ENCODE measurements at regions not wholly inside any gene's neighbourhood (a gene's known extent, or its start where the extent isn't known, plus 50 kb on each side); places are given as distances from the start of the nearest gene placed in this dataset.

DNA sequence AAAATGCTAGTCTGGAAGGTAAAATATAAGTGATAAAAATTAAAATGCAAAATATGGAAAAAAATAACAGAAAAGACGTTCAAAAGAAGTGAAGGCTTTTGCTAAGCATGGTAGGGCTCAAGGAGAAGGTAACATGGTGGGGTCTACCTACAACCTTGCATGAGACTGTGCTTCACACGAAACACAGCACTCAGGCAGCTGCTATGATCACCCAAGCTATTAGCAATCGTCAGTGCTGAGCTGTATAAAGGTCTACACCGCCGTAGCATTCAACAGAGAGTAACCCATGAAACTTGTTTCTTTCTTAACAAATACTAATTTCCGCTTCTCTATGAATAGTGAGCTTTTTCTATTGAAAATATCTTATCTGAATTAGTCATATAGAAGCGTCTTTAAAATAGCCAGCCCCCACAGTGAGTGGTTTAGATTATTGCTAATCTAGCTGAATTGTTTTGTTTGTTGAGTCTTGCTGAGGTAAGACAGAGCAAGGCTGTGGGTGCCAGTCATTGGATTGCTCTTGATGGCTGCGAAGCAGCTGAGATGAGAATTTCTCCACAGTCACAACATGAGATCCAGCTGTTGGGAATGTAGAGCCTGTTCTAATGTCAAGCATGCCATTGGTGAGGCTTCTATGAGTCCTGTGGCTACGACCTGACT is 230.0 kb downstream of the KLF13 start:
- no peak for DNase-seq

- no peak for DNase-seq
These were observed 231.3 kb downstream of the KLF13 start for GRCh38 chr15:31557899-31558298.

DNA sequence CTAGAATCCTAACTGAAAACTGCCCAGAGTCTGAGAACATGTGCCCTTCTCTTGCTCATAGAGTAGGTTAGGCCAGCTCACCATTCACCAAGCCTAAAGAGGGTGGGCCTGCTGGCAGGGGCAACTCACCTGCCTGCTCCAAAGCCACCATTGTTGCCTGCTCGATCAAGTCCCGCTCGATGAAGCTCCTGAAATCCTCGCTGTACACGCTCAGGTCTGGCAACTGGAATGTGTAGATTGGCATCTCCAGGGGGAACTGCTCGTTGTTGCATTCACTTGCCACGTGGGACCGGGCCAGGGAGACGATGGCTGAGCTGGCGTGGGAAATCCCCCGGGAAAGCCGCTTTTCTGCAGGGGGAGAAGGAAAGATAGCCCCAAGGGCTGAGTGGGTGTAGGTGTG is 232.2 kb downstream of the KLF13 start:
- no peak for DNase-seq

GRCh38 chr15:31559786-31560185 is 233.2 kb downstream of the KLF13 start:
- no peak for DNase-seq

GRCh38 chr15:31560643-31561042 is 234.0 kb downstream of the KLF13 start:
- no peak for DNase-seq

- DNase-seq: no peak
These were observed 234.5 kb downstream of the KLF13 start for GRCh38 chr15:31561156-31561555.

DNA sequence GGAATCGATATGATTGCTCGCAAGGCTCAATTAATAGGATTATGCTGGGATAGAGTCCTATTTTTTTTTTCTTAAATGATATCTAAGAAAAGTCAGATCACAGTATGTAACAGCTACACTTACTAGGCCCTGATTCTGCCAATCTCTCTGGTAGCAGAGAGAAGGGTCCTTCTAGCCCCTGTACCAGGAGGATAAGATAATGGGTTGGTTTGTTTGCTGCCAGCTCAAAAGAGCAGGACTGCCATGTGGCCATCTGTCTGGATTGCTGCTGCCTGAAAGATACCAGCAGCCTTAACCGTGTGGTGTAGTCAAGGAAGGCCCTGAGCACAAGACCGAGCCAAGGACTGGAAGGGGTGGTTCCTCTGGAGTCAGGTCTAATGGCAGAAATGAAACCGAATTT is 236.4 kb downstream of the KLF13 start:
- DNase-seq: no peak

DNA sequence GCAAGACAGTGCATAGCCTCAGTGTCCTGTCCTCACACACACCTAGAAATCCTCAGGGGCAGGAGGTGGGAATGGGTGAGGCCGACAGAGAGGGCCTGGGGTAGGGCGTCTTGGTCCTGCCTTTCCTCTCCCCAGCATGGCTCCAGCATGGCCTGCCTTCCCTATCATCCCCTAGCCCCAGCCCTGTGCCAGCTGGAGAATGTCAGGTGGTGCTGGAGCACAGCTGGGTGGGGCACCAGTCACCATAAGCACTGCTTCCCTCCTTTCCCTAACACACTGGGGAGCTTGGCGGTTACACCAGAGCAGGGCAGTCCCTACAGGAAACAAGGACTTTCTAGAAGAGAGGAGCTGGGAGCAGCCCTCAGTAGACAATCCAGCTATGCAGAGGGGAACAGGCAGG is 236.8 kb downstream of the KLF13 start:
- DNase-seq: no peak

- DNase-seq: no peak
These were observed 241.2 kb downstream of the KLF13 start for GRCh38 chr15:31567861-31568260.

DNA sequence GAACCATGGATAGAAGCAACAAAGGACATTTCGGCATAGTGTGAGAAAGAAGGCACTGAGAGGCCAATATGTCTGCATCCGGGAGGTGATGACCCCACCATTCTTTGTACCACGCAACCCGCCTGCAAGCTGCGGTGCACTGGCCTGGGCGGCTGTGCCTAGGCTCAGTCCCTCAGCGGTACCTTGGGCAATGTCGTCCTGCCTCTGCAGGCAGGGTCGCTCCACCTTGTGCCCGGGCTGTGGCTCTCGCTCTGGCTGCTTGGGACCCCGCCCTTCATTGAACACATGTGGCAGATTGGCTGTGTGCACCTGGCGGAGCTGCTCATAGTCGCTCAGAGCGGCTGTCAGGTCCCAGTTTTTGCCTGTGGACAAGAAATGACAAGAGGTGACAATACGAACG is 243.2 kb downstream of the KLF13 start:
- no peak for DNase-seq

- DNase-seq: no peak
These were observed 244.0 kb downstream of the KLF13 start for GRCh38 chr15:31570591-31570990.

- no peak for DNase-seq
These were observed 245.0 kb downstream of the KLF13 start for GRCh38 chr15:31571676-31572075.

GRCh38 chr15:31573759-31574158 is 247.1 kb downstream of the KLF13 start:
- DNase-seq: no peak

DNA sequence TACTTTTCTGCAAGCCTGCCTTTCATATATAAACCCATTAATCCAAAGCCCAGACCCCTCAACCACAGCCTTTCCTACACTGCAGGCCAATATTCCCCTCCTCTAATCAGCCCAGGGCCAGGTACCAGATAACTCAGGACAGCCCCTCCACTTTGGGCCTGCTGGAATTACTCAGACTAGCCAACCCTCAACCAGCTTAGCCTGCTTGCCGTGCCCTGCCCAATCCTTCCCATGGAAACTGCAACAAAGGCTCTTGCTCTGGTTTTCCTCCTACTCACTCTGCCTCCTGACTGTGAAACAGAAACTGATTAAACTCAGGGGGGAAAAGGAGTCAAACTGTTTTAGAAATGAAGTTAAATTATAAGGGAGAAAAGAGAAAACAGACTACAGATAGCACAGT is 248.1 kb downstream of the KLF13 start:
- no peak for DNase-seq

GRCh38 chr15:31577108-31577507 is 250.5 kb downstream of the KLF13 start:
- no peak for DNase-seq

- DNase-seq: no peak
These were observed 252.6 kb downstream of the KLF13 start for GRCh38 chr15:31579282-31579681.

DNA sequence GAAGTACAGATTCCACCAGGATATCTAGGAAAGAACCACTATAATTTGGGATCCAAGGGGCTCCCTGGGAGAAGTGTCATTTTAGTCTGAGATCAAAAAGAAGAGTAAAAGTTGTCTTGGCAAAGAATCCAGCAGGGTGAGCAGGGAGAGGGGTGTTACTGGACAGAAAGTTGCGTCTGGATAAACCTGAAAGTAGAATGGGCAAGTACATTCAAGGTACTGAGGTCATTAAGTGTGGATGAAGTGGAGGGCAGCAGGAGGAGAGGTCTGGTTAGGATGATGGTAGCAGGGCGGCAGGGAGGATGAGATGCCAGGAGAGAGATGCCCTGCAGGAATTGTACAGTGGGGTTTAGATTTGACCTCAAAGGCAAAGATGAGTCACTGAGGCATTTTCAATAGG is 253.3 kb downstream of the KLF13 start:
- DNase-seq: no peak

DNA sequence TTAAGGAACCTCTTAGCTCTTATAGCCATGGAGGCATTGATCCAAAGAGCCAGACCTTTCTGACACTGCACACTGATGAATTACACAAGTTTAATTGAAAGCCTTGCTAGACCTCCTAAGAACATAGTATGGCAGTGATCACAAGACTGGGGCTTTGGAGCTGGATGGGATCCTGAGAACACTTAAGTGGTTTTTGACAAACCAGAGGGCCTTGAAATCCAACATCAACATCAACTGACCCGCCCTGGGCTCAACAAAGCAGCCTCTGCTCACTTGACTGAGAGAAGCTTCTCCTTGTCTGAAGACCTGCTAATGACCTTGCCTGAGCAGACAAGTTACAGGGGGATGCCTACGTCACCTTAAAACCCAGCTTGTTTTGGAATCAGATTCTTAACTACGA is 257.6 kb downstream of the KLF13 start:
- no peak for DNase-seq

- DNase-seq: no peak
These were observed 258.6 kb downstream of the KLF13 start for GRCh38 chr15:31585240-31585639.

DNA sequence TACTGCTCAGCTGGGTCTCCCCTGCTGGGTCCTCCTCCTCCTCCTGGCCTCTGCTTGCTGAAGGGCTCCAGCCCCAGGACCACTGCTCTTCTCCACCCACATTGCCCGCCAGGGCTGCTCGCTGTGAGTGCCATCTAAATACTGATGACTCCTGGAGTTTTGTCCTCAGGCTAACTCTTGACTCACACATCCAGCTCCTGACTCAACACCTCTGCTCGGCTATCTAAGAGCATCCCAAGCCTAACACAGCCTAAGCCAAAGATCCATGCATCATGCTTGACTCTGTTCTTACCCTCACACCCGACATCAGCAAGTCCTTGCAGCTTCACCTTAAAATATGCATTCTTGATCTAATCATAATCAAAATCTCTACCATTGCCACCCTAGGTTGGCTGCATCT is 260.2 kb downstream of the KLF13 start:
- no peak for DNase-seq

- no peak for DNase-seq
These were observed 260.9 kb downstream of the KLF13 start for GRCh38 chr15:31587583-31587982.

DNA sequence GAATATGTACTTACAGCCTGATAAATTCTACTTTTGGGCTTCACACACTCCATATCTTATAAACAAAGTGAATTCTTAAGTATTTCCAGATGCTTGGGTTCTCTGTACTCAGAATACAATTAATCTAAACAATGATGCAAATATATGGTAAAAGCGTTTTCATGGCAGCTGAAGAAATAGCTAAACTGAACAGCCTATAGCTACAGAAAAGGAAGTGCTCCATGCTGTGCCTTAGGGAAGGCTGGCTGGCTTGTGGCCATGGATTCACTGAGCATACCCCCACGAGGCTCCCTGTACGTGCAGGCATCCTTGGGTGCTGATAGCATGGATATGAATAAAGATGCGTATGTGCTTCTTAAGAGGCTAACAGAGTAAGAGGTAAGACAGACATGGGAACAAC is 264.0 kb downstream of the KLF13 start:
- DNase-seq: no peak

GRCh38 chr15:31591908-31592307 is 265.3 kb downstream of the KLF13 start:
- DNase-seq: no peak

DNA sequence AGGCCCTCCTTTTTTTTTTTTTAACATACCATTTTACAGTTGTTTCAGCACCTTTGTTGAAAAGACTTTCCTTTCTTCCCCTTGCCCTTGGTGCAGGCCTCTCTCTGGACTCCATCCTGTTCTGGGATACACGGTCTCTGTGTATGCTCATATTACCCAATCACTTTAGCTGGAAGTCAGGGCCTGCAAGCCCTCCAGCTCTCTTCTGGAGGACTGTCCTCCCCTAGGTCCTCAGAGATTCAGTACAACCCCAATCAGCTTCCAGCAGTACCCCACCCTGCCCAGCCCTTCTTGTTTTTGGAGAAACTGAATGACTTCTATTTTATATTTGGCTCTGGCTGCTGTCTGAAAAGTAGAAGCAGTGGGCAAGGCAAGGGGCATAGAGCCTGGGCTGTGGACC is 270.8 kb downstream of the KLF13 start:
- DNase-seq: no peak

- DNase-seq: no peak
These were observed 272.0 kb downstream of the KLF13 start for GRCh38 chr15:31598620-31599019.

Measured in skin of body (tissue), 1 donor.